HepG2 (cell line): ENCODE measurements at regions not wholly inside any gene's neighbourhood (a gene's known extent, or its start where the extent isn't known, plus 50 kb on each side); places are given as distances from the start of the nearest gene placed in this dataset.

Experiments
- ATAC-seq: fragments of 200-7000 bp; cut with Tn5 transposase; 3 replicates; pipeline ENCODE4 v1.9.1; 2020; ENCODE audit warnings: mild to moderate bottlenecking, moderate library complexity
- BruUV-seq: library from RNA; stranded (reverse); fragments of 400-500 nt; replicated peaks from 2 replicates; lab custom pipeline; 2021; lab: Mats Ljungman, UMichigan
- CTCF ChIA-PET: fragments of 300-600 bp; formaldehyde crosslinking; extraction: SDS; loops from one replicate; lab custom pipeline; 2021; ENCODE audit warnings: low total read pairs, inconsistent platforms, low intra/inter-chr PET ratio; lab: Yijun Ruan, JAX
- POLR2A ChIA-PET: fragments of 350-600 bp; sonication (Branson Sonifier 250); formaldehyde crosslinking; loops from one replicate; lab custom pipeline; 2020; ENCODE audit warnings: antibody characterized with exemption, inconsistent platforms; lab: Yijun Ruan, JAX
- DNase-seq: peaks from one replicate; pipeline ENCODE4 v3.0.0-alpha.2; 2015; ENCODE audit warnings: low spot score
- FAIRE-seq: peaks from 3 replicates; lab custom pipeline; 2011; peaks lifted over from hg19 to GRCh38; lab: Jason Lieb, UNC
- H2AFZ ChIP-seq: one replicate; pipeline ENCODE4 v1.6.1; 2011; ENCODE audit warnings: low read length, inconsistent platforms
- H3K27ac ChIP-seq: fragments of 300-600 bp; 3 replicates; pipeline ENCODE4 v1.8.0; 2011; ENCODE audit warnings: mixed run types, mild to moderate bottlenecking, mixed read lengths, low read length, inconsistent platforms; ENCODE audit not compliant: insufficient read depth; ENCODE audit errors: extremely low read length
- H3K27me3 ChIP-seq, 2 experiments: fragments of 200-600 bp in 1 of 2; 2 replicates in 1 of 2; 3 replicates in 1 of 2; pipeline versions ENCODE4 v1.6.0 to v1.8.0; 2011; ENCODE audit warnings: low read length in 2 of 2, mild to moderate bottlenecking in 2 of 2, moderate library complexity in 2 of 2, inconsistent platforms in 1 of 2; ENCODE audit not compliant: insufficient read depth in 2 of 2, control insufficient read depth in 1 of 2
- H3K36me3 ChIP-seq, 2 experiments: fragments of 200-600 bp in 1 of 2; replicated peaks in 1 of 2; 2 replicates in 1 of 2; 3 replicates in 1 of 2; pipeline versions ENCODE4 v1.5.1 to v1.8.0; 2011; ENCODE audit warnings: low read length in 2 of 2, inconsistent platforms in 1 of 2; ENCODE audit not compliant: insufficient read depth in 2 of 2, control insufficient read depth in 1 of 2
- H3K4me1 ChIP-seq: 2 replicates; pipeline ENCODE4 v1.5.1; 2012; ENCODE audit warnings: low read length, inconsistent platforms; ENCODE audit not compliant: insufficient read depth
- H3K4me2 ChIP-seq: 2 replicates; pipeline ENCODE4 v1.6.0; 2011; ENCODE audit warnings: low read depth, low read length, inconsistent platforms
- H3K4me3 ChIP-seq, 3 experiments: fragments of 200-600 bp in 1 of 3; sonication (generic), shearing (Covaris generic) in 1 of 3; replicated peaks in 1 of 3; 2 replicates each; pipeline ENCODE4 v1.5.1; 2011 to 2016; ENCODE audit warnings: low read length in 3 of 3, inconsistent platforms in 2 of 3, low read depth in 2 of 3, mild to moderate bottlenecking in 2 of 3, control low read depth in 1 of 3, mixed read lengths in 1 of 3; ENCODE audit not compliant: insufficient read depth in 1 of 3
- H3K79me2 ChIP-seq: one replicate; pipeline ENCODE4 v1.6.1; 2011; ENCODE audit warnings: low read length, inconsistent platforms; ENCODE audit not compliant: insufficient read depth
- H3K9ac ChIP-seq: 2 replicates; pipeline ENCODE4 v1.6.0; 2011; ENCODE audit warnings: mild to moderate bottlenecking, low read depth, low read length, inconsistent platforms; ENCODE audit not compliant: insufficient read depth
- H3K9me3 ChIP-seq: 2 replicates; pipeline ENCODE4 v1.5.1; 2012; ENCODE audit warnings: mild to moderate bottlenecking, low read length
- H4K20me1 ChIP-seq: 2 replicates; pipeline ENCODE4 v1.6.0; 2011; ENCODE audit warnings: inconsistent platforms, mild to moderate bottlenecking, low read length, moderate library complexity; ENCODE audit not compliant: insufficient read depth
- BCL6 ChIP-seq: IDR thresholded peaks from 2 replicates; pipeline ENCODE4 v1.6.1; 2016; ENCODE audit warnings: missing genetic modification reagents, missing compliant biosample characterization
- CBFB ChIP-seq: sonication (generic); formaldehyde crosslinking; IDR thresholded peaks from 2 replicates; pipeline ENCODE4 v1.4.0; 2020; ENCODE audit warnings: missing genetic modification reagents
- GATAD1 ChIP-seq: IDR thresholded peaks from 2 replicates; pipeline ENCODE4 v1.6.1; 2016; ENCODE audit warnings: missing genetic modification reagents, missing compliant biosample characterization
- PHF5A ChIP-seq: IDR thresholded peaks from one replicate; pipeline ENCODE4 v1.6.1; 2018; ENCODE audit warnings: low read depth, missing genetic modification reagents; ENCODE audit not compliant: unreplicated experiment
- RAD51 ChIP-seq: fragments of 450-650 bp; IDR thresholded peaks from 2 replicates; pipeline ENCODE4 v1.6.1; 2016; ENCODE audit warnings: borderline replicate concordance
- ZNF121 ChIP-seq: sonication (generic); formaldehyde crosslinking; IDR thresholded peaks from 2 replicates; pipeline ENCODE4 v1.5.0; 2020; ENCODE audit warnings: mild to moderate bottlenecking, missing genetic modification reagents
- WGBS: methylation state at CpG from one replicate; pipeline ENCODE4 v1.1.6; 2017; ENCODE audit warnings: low lambda C conversion rate; 5-methylcytosine and 5-hydroxymethylcytosine counted together
- in situ Hi-C: cut with HindIII; loops from 2 replicates; pipeline ENCODE4 v1.10.0; 2017; ENCODE audit warnings: low pct_unique_long_range_greater_than_20kb; ENCODE audit not compliant: extremely low pct_ligation_motif_present
- intact Hi-C: fragments of 100-400 bp; cut with micrococcal nuclease; formaldehyde crosslinking; loops from one replicate; pipeline ENCODE4 v1.10.0; 2022; ENCODE audit not compliant: unreplicated experiment
- TF ChIP-seq, protein P1 (sequence below): sonication (generic); formaldehyde crosslinking; IDR thresholded peaks from 2 replicates; pipeline ENCODE4 v1.4.0; 2020; ENCODE audit warnings: mild to moderate bottlenecking, missing genetic modification reagents
- TF ChIP-seq, protein P2 (sequence below): sonication (generic); formaldehyde crosslinking; IDR thresholded peaks from 2 replicates; pipeline ENCODE4; 2020; ENCODE audit warnings: missing genetic modification reagents, mild to moderate bottlenecking, borderline replicate concordance
- TF ChIP-seq, protein P3 (sequence below): sonication (generic); formaldehyde crosslinking; IDR thresholded peaks from 2 replicates; pipeline ENCODE4 v1.8.1; 2023; ENCODE audit warnings: missing genetic modification reagents, inconsistent platforms, borderline replicate concordance

DNA sequence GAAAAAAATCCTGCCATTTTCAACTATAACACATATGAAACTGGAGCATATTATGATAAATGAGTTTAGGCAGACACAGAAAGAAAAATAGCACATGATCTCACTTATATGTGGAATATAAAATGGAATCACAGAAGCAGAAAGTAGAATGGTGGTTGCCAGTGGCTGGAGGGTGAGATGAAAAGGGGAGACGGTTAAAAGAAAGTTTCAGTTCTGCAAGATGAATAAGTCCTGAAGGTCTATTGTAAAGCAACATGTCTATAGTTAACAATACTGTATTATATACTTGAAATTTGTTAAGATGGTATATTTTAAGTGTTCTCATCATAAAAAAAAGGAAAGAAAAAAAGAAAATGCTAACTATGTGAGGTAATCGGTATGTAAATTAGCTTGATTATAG is 503.9 kb downstream of the EPHA7 start:
- H2AFZ ChIP-seq: no peak overlapping the region
- 2% methylated on average over 2 of the region's 2 CpGs for WGBS
- H3K4me2 ChIP-seq: no peak overlapping the region
- no peaks in the 10 kb centered on the region for H3K9me3 ChIP-seq
- in situ Hi-C loops: no loop called here
- no TSS peak for BruUV-seq
- FAIRE-seq (no peak), ATAC-seq (no peak), DNase-seq (no peak)
- CTCF ChIA-PET: no interaction called here
- H3K36me3 ChIP-seq: no peaks in the 10 kb centered on the region
- no peaks in the 10 kb centered on the region for H4K20me1 ChIP-seq
- H3K4me3 ChIP-seq: no peak overlapping the region
- intact Hi-C loops: no loop called here
- H3K27ac ChIP-seq: no peak overlapping the region
- TF ChIP-seq ZNF121 (CRISPR knock-in tag) (no peak), CBFB (CRISPR knock-in tag) (no peak), GATAD1 (CRISPR knock-in tag) (no peak), RAD51 (no peak), PHF5A (no peak), BCL6 (no peak)
- TF ChIP-seq, protein P1, sequence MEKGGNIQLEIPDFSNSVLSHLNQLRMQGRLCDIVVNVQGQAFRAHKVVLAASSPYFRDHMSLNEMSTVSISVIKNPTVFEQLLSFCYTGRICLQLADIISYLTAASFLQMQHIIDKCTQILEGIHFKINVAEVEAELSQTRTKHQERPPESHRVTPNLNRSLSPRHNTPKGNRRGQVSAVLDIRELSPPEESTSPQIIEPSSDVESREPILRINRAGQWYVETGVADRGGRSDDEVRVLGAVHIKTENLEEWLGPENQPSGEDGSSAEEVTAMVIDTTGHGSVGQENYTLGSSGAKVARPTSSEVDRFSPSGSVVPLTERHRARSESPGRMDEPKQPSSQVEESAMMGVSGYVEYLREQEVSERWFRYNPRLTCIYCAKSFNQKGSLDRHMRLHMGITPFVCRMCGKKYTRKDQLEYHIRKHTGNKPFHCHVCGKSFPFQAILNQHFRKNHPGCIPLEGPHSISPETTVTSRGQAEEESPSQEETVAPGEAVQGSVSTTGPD (CRISPR knock-in tag): no peak
- TF ChIP-seq, protein P2, sequence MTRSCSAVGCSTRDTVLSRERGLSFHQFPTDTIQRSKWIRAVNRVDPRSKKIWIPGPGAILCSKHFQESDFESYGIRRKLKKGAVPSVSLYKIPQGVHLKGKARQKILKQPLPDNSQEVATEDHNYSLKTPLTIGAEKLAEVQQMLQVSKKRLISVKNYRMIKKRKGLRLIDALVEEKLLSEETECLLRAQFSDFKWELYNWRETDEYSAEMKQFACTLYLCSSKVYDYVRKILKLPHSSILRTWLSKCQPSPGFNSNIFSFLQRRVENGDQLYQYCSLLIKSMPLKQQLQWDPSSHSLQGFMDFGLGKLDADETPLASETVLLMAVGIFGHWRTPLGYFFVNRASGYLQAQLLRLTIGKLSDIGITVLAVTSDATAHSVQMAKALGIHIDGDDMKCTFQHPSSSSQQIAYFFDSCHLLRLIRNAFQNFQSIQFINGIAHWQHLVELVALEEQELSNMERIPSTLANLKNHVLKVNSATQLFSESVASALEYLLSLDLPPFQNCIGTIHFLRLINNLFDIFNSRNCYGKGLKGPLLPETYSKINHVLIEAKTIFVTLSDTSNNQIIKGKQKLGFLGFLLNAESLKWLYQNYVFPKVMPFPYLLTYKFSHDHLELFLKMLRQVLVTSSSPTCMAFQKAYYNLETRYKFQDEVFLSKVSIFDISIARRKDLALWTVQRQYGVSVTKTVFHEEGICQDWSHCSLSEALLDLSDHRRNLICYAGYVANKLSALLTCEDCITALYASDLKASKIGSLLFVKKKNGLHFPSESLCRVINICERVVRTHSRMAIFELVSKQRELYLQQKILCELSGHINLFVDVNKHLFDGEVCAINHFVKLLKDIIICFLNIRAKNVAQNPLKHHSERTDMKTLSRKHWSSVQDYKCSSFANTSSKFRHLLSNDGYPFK (CRISPR knock-in tag): no peak
- TF ChIP-seq, protein P3, sequence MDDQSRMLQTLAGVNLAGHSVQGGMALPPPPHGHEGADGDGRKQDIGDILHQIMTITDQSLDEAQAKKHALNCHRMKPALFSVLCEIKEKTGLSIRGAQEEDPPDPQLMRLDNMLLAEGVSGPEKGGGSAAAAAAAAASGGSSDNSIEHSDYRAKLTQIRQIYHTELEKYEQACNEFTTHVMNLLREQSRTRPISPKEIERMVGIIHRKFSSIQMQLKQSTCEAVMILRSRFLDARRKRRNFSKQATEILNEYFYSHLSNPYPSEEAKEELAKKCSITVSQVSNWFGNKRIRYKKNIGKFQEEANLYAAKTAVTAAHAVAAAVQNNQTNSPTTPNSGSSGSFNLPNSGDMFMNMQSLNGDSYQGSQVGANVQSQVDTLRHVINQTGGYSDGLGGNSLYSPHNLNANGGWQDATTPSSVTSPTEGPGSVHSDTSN (CRISPR knock-in tag): no peak
- H3K4me1 ChIP-seq: no peaks in the 10 kb centered on the region
- POLR2A ChIA-PET: no interaction called here
- H3K79me2 ChIP-seq: no peaks in the 10 kb centered on the region
- H3K9ac ChIP-seq: no peak overlapping the region
- H3K27me3 ChIP-seq: no peaks in the 10 kb centered on the region
